ENCODE measurements at regions not wholly inside any gene's neighbourhood (a gene's known extent, or its start where the extent isn't known, plus 50 kb on each side); places are given as distances from the start of the nearest gene placed in this dataset.
"Not testable (repeated sequence)": the region's sequence is repeated elsewhere in the genome, so short reads cannot be mapped to it uniquely, and the experiment has no call there.

GRCh38 chr11:105429096-105429910, 180.6 kb upstream of the GRIA4 start:
- DNase-seq, result no peak

- DNase-seq, result no peak
Observed at GRCh38 chr11:105407101-105407500, 202.8 kb upstream of the GRIA4 start.

GRCh38 chr11:105401269-105401809, 208.5 kb upstream of the GRIA4 start:
- DNase-seq, result no peak

GRCh38 chr11:105399511-105399910, 210.4 kb upstream of the GRIA4 start:
- peak; percentile 48 for DNase-seq

GRCh38 chr11:105398636-105399035, 211.2 kb upstream of the GRIA4 start:
- DNase-seq, result no peak

GRCh38 chr11:105393326-105393725, 216.5 kb upstream of the GRIA4 start:
- DNase-seq, result no peak

- DNase-seq, result no peak
Observed at GRCh38 chr11:105392556-105392955, 217.3 kb upstream of the GRIA4 start.

- no peak for DNase-seq
Observed at GRCh38 chr11:105389952-105390351, 219.9 kb upstream of the GRIA4 start.

GRCh38 chr11:105388006-105388405, 221.9 kb upstream of the GRIA4 start:
- DNase-seq, result no peak

- no peak for DNase-seq
Observed at GRCh38 chr11:105381941-105382340, 227.9 kb upstream of the GRIA4 start.

- DNase-seq, result no peak
Observed at GRCh38 chr11:105377870-105378269, 232.0 kb upstream of the GRIA4 start.

- DNase-seq, result no peak
Observed at GRCh38 chr11:105372206-105372605, 232.6 kb upstream of the CARD18 start.

- no peak for DNase-seq
Observed at GRCh38 chr11:105371311-105371710, 231.7 kb upstream of the CARD18 start.

GRCh38 chr11:105368711-105369110, 229.1 kb upstream of the CARD18 start:
- no peak for DNase-seq

GRCh38 chr11:105367129-105367528, 227.6 kb upstream of the CARD18 start:
- no peak for DNase-seq

GRCh38 chr11:105361651-105362050, 222.1 kb upstream of the CARD18 start:
- DNase-seq, result no peak

- DNase-seq, result no peak
Observed at GRCh38 chr11:105357764-105358163, 218.2 kb upstream of the CARD18 start.

GRCh38 chr11:105357146-105357545, 217.6 kb upstream of the CARD18 start:
- no peak for DNase-seq

- not testable (repeated sequence) for DNase-seq
Observed at GRCh38 chr11:105349867-105350266, 210.3 kb upstream of the CARD18 start.

- no peak for DNase-seq
Observed at GRCh38 chr11:105344938-105345337, 205.4 kb upstream of the CARD18 start.

GRCh38 chr11:105334025-105334714, 194.6 kb upstream of the CARD18 start:
- no peak for DNase-seq

GRCh38 chr11:105333153-105333552, 193.6 kb upstream of the CARD18 start:
- no peak for DNase-seq

GRCh38 chr11:105332171-105332570, 192.6 kb upstream of the CARD18 start:
- DNase-seq, result no peak

- no peak for DNase-seq
Observed at GRCh38 chr11:105328061-105328460, 188.5 kb upstream of the CARD18 start.
